ENCODE measurements at regions not wholly inside any gene's neighbourhood (a gene's known extent, or its start where the extent isn't known, plus 50 kb on each side); places are given as distances from the start of the nearest gene placed in this dataset.

GRCh38 chrX:9148615-9149399 lies 114.9 kb upstream of the FAM9B start:
- DNase-seq = no peak

GRCh38 chrX:9149501-9150245 lies 115.7 kb upstream of the FAM9B start:
- no peak for DNase-seq

- no peak for DNase-seq
Measured at GRCh38 chrX:9151772-9152307, 117.9 kb upstream of the FAM9B start.

- no peak for DNase-seq
Measured at GRCh38 chrX:9153300-9153699, 119.4 kb upstream of the FAM9B start.

- no peak for DNase-seq
Measured at GRCh38 chrX:9158611-9159010, 124.7 kb upstream of the FAM9B start.

- no peak for DNase-seq
Measured at GRCh38 chrX:9160698-9161329, 126.9 kb upstream of the FAM9B start.

GRCh38 chrX:9162698-9163097 lies 128.8 kb upstream of the FAM9B start:
- no peak for DNase-seq

GRCh38 chrX:9163214-9163709 lies 129.3 kb upstream of the FAM9B start:
- no peak for DNase-seq

GRCh38 chrX:9164086-9164485 lies 130.2 kb upstream of the FAM9B start:
- no peak for DNase-seq

GRCh38 chrX:9164533-9165426 lies 130.9 kb upstream of the FAM9B start:
- no peak for DNase-seq

GRCh38 chrX:9166584-9166944 lies 132.6 kb upstream of the FAM9B start:
- DNase-seq = no peak

GRCh38 chrX:9171841-9172463 lies 138.0 kb upstream of the FAM9B start:
- DNase-seq = no peak

GRCh38 chrX:9172464-9172850 lies 138.5 kb upstream of the FAM9B start:
- no peak for DNase-seq

- no peak for DNase-seq
Measured at GRCh38 chrX:9180623-9181022, 146.7 kb upstream of the FAM9B start.

GRCh38 chrX:9182041-9182440 lies 148.1 kb upstream of the FAM9B start:
- no peak for DNase-seq

GRCh38 chrX:9183481-9183880 lies 149.6 kb upstream of the FAM9B start:
- DNase-seq = no peak

- no peak for DNase-seq
Measured at GRCh38 chrX:9184211-9184610, 150.3 kb upstream of the FAM9B start.

GRCh38 chrX:9188117-9188516 lies 154.2 kb upstream of the FAM9B start:
- DNase-seq = no peak

- DNase-seq = no peak
Measured at GRCh38 chrX:9189286-9189685, 155.4 kb upstream of the FAM9B start.

GRCh38 chrX:9191392-9191791 lies 157.5 kb upstream of the FAM9B start:
- DNase-seq = no peak

GRCh38 chrX:9195199-9195880 lies 161.4 kb upstream of the FAM9B start:
- no peak for DNase-seq
